ENCODE measurements at regions not wholly inside any gene's neighbourhood (a gene's known extent, or its start where the extent isn't known, plus 50 kb on each side); places are given as distances from the start of the nearest gene placed in this dataset.

- H3K27me3 ChIP-seq, result no peaks in the 10 kb centered on the region
- TF ChIP-seq CTCF (IDR thresholded peaks at IDR 0.05) (no peak), POLR2A (IDR thresholded peaks at IDR 0.05) (no peak)
- no peak for DNase-seq
- peaks cover 0 to 7% (median 0%) of the 10 kb centered on the region in 3 donors for H3K9me3 ChIP-seq (replicated peaks in 1 of 3)
- H3K4me3 ChIP-seq, result no peak overlapping the region
- no peak overlapping the region for H3K27ac ChIP-seq
- intact Hi-C loops (cut with DNase I), result no loop called here
- no peaks in the 10 kb centered on the region for H3K36me3 ChIP-seq (replicated peaks in 1 of 2)
- H3K4me1 ChIP-seq (replicated peaks in 1 of 2), result no peaks in the 10 kb centered on the region
Observed at GRCh38 chr1:115166531-115167091, 77.3 kb upstream of the TSPAN2 start.

DNA sequence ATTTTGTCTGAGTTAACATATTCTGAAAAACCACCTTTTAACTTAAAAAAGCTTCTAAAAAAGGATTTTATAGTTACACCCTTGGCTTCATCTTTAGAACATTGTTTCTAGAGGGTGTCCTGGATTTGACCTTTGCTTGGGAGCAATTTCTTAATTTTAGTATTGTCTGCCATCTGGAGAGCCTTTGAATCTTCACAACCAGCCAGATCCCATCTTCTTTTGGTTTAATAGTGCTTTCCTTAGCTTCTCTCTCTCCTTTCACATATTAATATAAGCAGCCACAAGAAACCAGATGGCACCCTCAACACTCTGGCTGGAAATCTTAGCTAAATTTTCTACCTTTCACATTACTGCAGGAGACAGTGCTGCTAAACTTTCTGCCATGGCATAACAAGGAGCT lies 76.5 kb upstream of the TSPAN2 start:
- peaks cover 0 to 7% (median 0%) of the 10 kb centered on the region in 3 donors for H3K9me3 ChIP-seq (replicated peaks in 1 of 3)
- H3K36me3 ChIP-seq (replicated peaks in 1 of 2), result no peaks in the 10 kb centered on the region
- DNase-seq, result no peak
- no peaks in the 10 kb centered on the region for H3K27me3 ChIP-seq
- TF ChIP-seq POLR2A (IDR thresholded peaks at IDR 0.05) (no peak), CTCF (IDR thresholded peaks at IDR 0.05) (no peak)
- H3K27ac ChIP-seq, result no peak overlapping the region
- intact Hi-C loops (cut with DNase I), result no loop called here
- no peak overlapping the region for H3K4me3 ChIP-seq
- H3K4me1 ChIP-seq (replicated peaks in 1 of 2), result no peaks in the 10 kb centered on the region

DNA sequence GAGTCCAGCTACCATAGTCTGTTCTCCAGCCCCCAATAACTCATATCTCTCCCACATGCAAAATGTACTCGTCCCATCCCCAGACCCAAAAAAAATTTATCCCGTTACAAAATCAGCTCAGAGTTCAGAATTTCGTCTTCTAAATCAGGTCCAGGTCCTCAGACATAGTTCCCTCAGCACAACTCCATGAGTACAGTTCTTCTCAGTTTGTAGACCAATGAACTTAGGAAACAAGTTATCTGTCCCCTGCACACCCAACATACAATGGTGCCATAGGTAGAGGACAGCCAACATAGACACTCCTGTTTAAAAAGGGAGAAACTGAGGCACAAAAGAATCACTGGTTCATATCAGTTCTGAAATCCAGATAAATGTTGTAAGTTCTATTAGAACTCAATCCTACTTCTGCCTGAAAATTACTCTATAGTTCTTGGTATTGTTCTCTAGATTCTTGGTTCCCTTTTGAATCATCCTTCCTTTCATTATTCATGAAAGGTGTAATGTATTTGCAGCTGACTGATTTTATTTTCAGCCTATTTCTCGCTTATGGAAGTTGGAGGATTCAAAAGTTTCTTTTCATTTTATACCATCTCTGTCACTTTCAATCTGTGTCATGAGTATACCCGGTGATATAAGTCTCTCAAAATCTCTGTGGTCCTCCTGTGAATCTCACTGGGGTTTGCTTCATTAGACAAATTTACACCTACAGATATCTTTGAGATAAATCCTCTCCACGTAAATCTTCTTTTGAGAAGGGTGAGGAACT lies 75.8 kb upstream of the TSPAN2 start:
- intact Hi-C loops (cut with DNase I), result no loop called here
- Histone ChIP-seq H3K36me3 (replicated peaks in 1 of 2) (no peaks in the 10 kb centered on the region), H3K27ac (peak overlapping the region in 1 of 5 donors; percentile 49), H3K4me3 (no peak overlapping the region), H3K9me3 (replicated peaks in 1 of 3) (peaks cover 0 to 7% (median 0%) of the 10 kb centered on the region in 3 donors), H3K27me3 (no peaks in the 10 kb centered on the region), H3K4me1 (replicated peaks in 1 of 2) (no peaks in the 10 kb centered on the region)
- TF ChIP-seq POLR2A (IDR thresholded peaks at IDR 0.05), result no peak
- TF ChIP-seq CTCF (IDR thresholded peaks at IDR 0.05), result no peak
- DNase-seq, result no peak
- 77 to 88% (median 85%) methylated on average over 6 of the region's 6 CpGs for WGBS, 4 donors

DNA sequence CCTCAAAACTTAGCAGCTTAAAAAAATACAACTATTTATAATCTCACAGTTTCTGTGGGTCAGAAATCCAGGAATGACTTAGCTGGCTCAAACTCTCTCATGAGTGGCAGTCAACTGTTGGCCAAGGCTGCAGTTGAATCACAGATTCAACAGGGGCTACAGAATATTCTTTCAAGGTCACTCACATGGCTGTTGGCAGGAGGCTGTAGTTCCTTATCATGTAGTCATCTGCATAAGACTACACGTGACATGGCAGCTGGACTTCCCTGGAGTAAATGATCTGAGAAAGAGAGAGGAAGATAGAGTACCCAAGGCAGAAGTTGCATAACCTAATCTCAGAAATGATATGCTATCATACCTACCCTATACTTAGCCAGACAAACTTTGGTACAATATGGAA lies 75.2 kb upstream of the TSPAN2 start:
- Histone ChIP-seq H3K36me3 (replicated peaks in 1 of 2) (no peaks in the 10 kb centered on the region), H3K4me3 (no peak overlapping the region), H3K27me3 (no peaks in the 10 kb centered on the region), H3K27ac (peak overlapping the region in 1 of 5 donors; percentile 49), H3K4me1 (replicated peaks in 1 of 2) (no peaks in the 10 kb centered on the region), H3K9me3 (replicated peaks in 1 of 3) (peaks cover 0 to 7% (median 0%) of the 10 kb centered on the region in 3 donors)
- TF ChIP-seq POLR2A (IDR thresholded peaks at IDR 0.05) (no peak), CTCF (IDR thresholded peaks at IDR 0.05) (no peak)
- intact Hi-C loops (cut with DNase I), result no loop called here
- WGBS, 4 donors, result 22 to 36% (median 33%) methylated on average over 1 of the region's 1 CpG
- peak; percentile 55 to 85 (median 71) for DNase-seq

All from adrenal gland (tissue), 9 donors.